ENCODE measurements at regions not wholly inside any gene's neighbourhood (a gene's known extent, or its start where the extent isn't known, plus 50 kb on each side); places are given as distances from the start of the nearest gene placed in this dataset.

DNA sequence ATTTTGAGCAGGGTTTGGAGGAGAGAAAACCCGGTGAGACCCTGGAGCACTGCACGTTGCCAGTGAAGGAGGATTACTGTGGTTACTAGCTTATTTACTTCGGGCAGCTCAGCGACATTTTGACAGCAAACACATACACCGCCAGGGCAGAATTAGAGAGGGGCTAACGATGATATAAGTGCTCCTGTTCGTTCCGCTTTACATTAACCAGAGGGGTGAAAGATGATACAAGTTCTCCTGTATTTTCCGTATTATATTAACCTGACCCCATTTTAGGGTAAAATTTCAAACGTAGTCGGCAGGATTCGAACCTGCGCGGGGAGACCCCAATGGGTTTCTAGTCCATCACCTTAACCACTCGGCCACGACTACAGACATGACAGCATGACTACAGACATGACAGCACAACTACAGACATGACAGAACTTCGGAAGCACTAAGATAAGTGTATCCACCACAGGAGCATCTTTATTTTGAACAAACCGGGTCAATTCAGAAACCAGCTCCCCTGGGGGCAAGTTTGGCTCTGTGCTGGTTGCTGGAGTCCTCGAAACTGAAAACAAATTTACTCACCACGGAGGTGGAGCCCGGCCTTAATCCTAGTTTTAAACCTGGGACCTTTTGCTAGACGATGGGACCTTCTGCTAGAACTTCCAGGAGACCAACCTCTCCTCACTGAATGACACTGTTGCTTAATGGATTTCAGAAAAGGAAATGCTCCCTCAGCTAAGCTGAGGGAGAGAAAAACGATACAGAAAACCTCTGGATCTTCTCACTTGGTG, 80.4 kb upstream of the ZNF184 start:
- TF ChIP-seq MYC (IDR thresholded peaks at IDR 0.05; ENCODE audit: low read depth, low read length) (no peak), POLR2A (IDR thresholded peaks at IDR 0.05; ENCODE audit: extremely low read depth, insufficient read length) (no peak)
- TF ChIP-seq, protein P1, sequence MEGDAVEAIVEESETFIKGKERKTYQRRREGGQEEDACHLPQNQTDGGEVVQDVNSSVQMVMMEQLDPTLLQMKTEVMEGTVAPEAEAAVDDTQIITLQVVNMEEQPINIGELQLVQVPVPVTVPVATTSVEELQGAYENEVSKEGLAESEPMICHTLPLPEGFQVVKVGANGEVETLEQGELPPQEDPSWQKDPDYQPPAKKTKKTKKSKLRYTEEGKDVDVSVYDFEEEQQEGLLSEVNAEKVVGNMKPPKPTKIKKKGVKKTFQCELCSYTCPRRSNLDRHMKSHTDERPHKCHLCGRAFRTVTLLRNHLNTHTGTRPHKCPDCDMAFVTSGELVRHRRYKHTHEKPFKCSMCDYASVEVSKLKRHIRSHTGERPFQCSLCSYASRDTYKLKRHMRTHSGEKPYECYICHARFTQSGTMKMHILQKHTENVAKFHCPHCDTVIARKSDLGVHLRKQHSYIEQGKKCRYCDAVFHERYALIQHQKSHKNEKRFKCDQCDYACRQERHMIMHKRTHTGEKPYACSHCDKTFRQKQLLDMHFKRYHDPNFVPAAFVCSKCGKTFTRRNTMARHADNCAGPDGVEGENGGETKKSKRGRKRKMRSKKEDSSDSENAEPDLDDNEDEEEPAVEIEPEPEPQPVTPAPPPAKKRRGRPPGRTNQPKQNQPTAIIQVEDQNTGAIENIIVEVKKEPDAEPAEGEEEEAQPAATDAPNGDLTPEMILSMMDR (IDR thresholded peaks at IDR 0.05; ENCODE audit: low read depth, low read length), result no peak

All from NB4 (cell line).